Activated CD4-positive, alpha-beta T cell treated with anti-CD3 and anti-CD28 coated beads, Interleukin-2, Interleukin-6, amounts not matched to agents 100 ng/mL and 50 ng/mL, durations not matched to agents 16 hours and 8 hours (primary cell): ENCODE measurements at regions not wholly inside any gene's neighbourhood (a gene's known extent, or its start where the extent isn't known, plus 50 kb on each side); places are given as distances from the start of the nearest gene placed in this dataset.

Source experiments
- DNase-seq: peaks from one replicate; pipeline ENCODE4 v3.0.0-alpha.2; 2020

- DNase-seq, result no peak
These were observed 435.4 kb downstream of the IRS1 start for GRCh38 chr2:226364217-226364616.

- DNase-seq, result no peak
These were observed 436.6 kb downstream of the IRS1 start for GRCh38 chr2:226362980-226363379.

GRCh38 chr2:226360658-226361057 lies 439.0 kb downstream of the IRS1 start:
- DNase-seq, result no peak

GRCh38 chr2:226358688-226359087 lies 440.9 kb downstream of the IRS1 start:
- no peak for DNase-seq

GRCh38 chr2:226357816-226358215 lies 441.8 kb downstream of the IRS1 start:
- no peak for DNase-seq

GRCh38 chr2:226355600-226355999 lies 444.0 kb downstream of the IRS1 start:
- no peak for DNase-seq

GRCh38 chr2:226354434-226354833 lies 445.2 kb downstream of the IRS1 start:
- DNase-seq, result no peak

GRCh38 chr2:226352941-226353560 lies 446.6 kb downstream of the IRS1 start:
- DNase-seq, result no peak

- no peak for DNase-seq
These were observed 447.9 kb downstream of the IRS1 start for GRCh38 chr2:226351711-226352110.

- no peak for DNase-seq
These were observed 460.0 kb downstream of the IRS1 start for GRCh38 chr2:226339616-226340015.

- DNase-seq, result no peak
These were observed 460.8 kb downstream of the IRS1 start for GRCh38 chr2:226338825-226339224.

GRCh38 chr2:226337941-226338600 lies 461.5 kb downstream of the IRS1 start:
- no peak for DNase-seq

GRCh38 chr2:226336283-226336682 lies 463.3 kb downstream of the IRS1 start:
- DNase-seq, result no peak

GRCh38 chr2:226334981-226335720 lies 464.5 kb downstream of the IRS1 start:
- DNase-seq, result no peak

- no peak for DNase-seq
These were observed 466.2 kb downstream of the IRS1 start for GRCh38 chr2:226333388-226333787.

- no peak for DNase-seq
These were observed 469.4 kb downstream of the IRS1 start for GRCh38 chr2:226330206-226330605.

GRCh38 chr2:226329180-226329579 lies 470.4 kb downstream of the IRS1 start:
- DNase-seq, result no peak

GRCh38 chr2:226327830-226328229 lies 471.8 kb downstream of the IRS1 start:
- no peak for DNase-seq

- DNase-seq, result no peak
These were observed 474.1 kb downstream of the IRS1 start for GRCh38 chr2:226325526-226325925.

- DNase-seq, result no peak
These were observed 479.3 kb downstream of the IRS1 start for GRCh38 chr2:226320076-226320948.

- DNase-seq, result no peak
These were observed 481.6 kb downstream of the IRS1 start for GRCh38 chr2:226317970-226318369.

- no peak for DNase-seq
These were observed 486.6 kb downstream of the IRS1 start for GRCh38 chr2:226313060-226313459.

GRCh38 chr2:226312155-226312554 lies 487.5 kb downstream of the IRS1 start:
- no peak for DNase-seq
